ENCODE measurements at regions not wholly inside any gene's neighbourhood (a gene's known extent, or its start where the extent isn't known, plus 50 kb on each side); places are given as distances from the start of the nearest gene placed in this dataset.
A peak's percentile ranks its signal among the peaks of the same experiment; 100 is the strongest.

DNA sequence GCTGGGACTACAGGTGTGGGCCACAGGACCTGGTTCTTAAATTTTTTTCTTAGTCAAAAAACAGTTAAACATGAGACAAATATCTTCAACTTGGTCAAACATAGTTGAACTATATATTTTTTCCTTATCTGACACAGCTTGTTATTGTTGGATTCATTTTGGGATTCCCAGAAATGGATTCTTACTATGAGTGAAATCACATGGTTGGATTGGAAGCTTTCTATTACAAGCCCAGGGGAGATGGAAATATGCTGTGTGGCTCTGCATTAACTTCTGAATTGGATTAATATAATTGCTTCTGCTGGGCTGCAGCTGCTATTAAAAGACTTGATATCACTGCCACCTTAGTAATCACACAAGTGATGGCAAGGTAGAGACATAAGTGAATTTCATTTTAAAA, 126.4 kb upstream of the DUSP22 start:
- Histone ChIP-seq H3K36me3 (ENCODE audit: control insufficient read depth in 2 of 2, insufficient read depth in 1 of 2, low read length in 2 of 2) (no peaks in the 10 kb centered on the region), H3K27ac (ENCODE audit: extremely low read depth, low read depth, low read length) (no peak overlapping the region), H3K4me1 (ENCODE audit: control insufficient read depth, insufficient read depth, low read length) (no peaks in the 10 kb centered on the region), H3K4me3 (ENCODE audit: low read depth, low read length) (no peak overlapping the region), H3K9me3 (ENCODE audit: control insufficient read depth, insufficient read depth, low read depth, low read length) (no peaks in the 10 kb centered on the region)
- ChIA-PET CTCF (interaction anchor here (0.7 to 5.3 kb wide), 3 partner anchors 7 to 15 kb away, joined by 3 to 50 read pairs (median 4); no protein-coding TSS in a partner anchor), POLR2A (no interaction called here)
- TF ChIP-seq ZNF121 (tag by site-specific recombination; IDR thresholded peaks at IDR 0.05) (no peak), ZNF610 (tag by site-specific recombination; IDR thresholded peaks at IDR 0.05; ENCODE audit: borderline replicate concordance) (no peak), GLIS2 (tag by site-specific recombination; IDR thresholded peaks at IDR 0.05) (no peak), WT1 (tag by site-specific recombination; IDR thresholded peaks at IDR 0.05) (no peak), ZNF169 (tag by site-specific recombination; IDR thresholded peaks at IDR 0.05) (no peak), ZNF394 (tag by site-specific recombination; IDR thresholded peaks at IDR 0.05; ENCODE audit: borderline replicate concordance) (no peak), ZNF274 (IDR thresholded peaks at IDR 0.05; ENCODE audit: low read length) (no peak), ZNF274 (tag by site-specific recombination; IDR thresholded peaks at IDR 0.05; ENCODE audit: borderline replicate concordance) (no peak), ZNF19 (tag by site-specific recombination; IDR thresholded peaks at IDR 0.05; ENCODE audit: low read depth) (no peak), ZNF791 (tag by site-specific recombination; IDR thresholded peaks at IDR 0.05) (no peak), ZNF518A (tag by site-specific recombination; conservative IDR thresholded peaks at IDR 0.05; ENCODE audit: low read depth) (no peak), ZBTB17 (tag by site-specific recombination; IDR thresholded peaks at IDR 0.05) (no peak), ZBTB20 (tag by site-specific recombination; IDR thresholded peaks at IDR 0.05) (no peak), GLIS1 (tag by site-specific recombination; IDR thresholded peaks at IDR 0.05) (no peak), ZNF48 (tag by site-specific recombination; IDR thresholded peaks at IDR 0.05) (no peak), ZNF324 (tag by site-specific recombination; IDR thresholded peaks at IDR 0.05) (no peak)
- TF ChIP-seq, protein P1, sequence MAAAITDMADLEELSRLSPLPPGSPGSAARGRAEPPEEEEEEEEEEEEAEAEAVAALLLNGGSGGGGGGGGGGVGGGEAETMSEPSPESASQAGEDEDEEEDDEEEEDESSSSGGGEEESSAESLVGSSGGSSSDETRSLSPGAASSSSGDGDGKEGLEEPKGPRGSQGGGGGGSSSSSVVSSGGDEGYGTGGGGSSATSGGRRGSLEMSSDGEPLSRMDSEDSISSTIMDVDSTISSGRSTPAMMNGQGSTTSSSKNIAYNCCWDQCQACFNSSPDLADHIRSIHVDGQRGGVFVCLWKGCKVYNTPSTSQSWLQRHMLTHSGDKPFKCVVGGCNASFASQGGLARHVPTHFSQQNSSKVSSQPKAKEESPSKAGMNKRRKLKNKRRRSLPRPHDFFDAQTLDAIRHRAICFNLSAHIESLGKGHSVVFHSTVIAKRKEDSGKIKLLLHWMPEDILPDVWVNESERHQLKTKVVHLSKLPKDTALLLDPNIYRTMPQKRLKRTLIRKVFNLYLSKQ (tag by site-specific recombination; IDR thresholded peaks at IDR 0.05; ENCODE audit: borderline replicate concordance): no peak
- TF ChIP-seq, protein P2, sequence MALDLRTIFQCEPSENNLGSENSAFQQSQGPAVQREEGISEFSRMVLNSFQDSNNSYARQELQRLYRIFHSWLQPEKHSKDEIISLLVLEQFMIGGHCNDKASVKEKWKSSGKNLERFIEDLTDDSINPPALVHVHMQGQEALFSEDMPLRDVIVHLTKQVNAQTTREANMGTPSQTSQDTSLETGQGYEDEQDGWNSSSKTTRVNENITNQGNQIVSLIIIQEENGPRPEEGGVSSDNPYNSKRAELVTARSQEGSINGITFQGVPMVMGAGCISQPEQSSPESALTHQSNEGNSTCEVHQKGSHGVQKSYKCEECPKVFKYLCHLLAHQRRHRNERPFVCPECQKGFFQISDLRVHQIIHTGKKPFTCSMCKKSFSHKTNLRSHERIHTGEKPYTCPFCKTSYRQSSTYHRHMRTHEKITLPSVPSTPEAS (tag by site-specific recombination; IDR thresholded peaks at IDR 0.05): no peak

DNA sequence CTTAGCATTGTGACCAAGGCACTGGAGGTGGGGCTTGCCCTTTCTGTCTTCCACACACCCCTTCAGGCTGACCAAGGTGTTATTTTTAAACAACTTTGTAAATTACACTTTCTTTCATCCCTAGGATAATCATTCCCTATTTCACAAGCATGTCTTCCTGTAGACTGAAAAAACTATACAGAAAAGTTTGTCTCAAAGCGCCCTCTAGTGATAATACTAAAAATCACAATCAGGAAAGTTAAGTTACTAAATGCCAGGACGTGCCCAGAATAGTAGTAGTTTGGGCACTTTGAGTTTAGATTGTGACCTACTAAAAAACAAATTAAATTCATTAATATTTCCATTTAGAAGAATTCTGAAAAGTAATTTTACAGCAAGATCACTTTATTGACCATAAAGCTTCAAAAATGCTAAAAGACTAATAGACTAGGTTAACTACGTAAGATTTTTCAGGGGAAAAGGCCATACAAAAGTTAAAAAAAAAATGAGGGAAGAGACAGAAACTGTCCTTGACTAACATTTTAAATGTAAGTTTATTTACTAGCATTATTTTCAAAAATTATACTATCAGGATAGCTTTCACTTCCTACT, 123.3 kb upstream of the DUSP22 start:
- ChIA-PET CTCF (interaction anchor here (0.6 to 5.3 kb wide), 18 partner anchors 10 to 1276 kb away, joined by 3 to 50 read pairs (median 3); no protein-coding TSS in a partner anchor), POLR2A (no interaction called here)
- no peaks in the 10 kb centered on the region for H3K4me1 ChIP-seq (ENCODE audit: control insufficient read depth, insufficient read depth, low read length)
- H3K9me3 ChIP-seq (ENCODE audit: control insufficient read depth, insufficient read depth, low read depth, low read length): no peaks in the 10 kb centered on the region
- no peak overlapping the region for H3K27ac ChIP-seq (ENCODE audit: extremely low read depth, low read depth, low read length)
- no peaks in the 10 kb centered on the region for H3K36me3 ChIP-seq (ENCODE audit: control insufficient read depth in 2 of 2, insufficient read depth in 1 of 2, low read length in 2 of 2)
- H3K4me3 ChIP-seq (ENCODE audit: low read depth, low read length): no peak overlapping the region
- TF ChIP-seq, protein P3, sequence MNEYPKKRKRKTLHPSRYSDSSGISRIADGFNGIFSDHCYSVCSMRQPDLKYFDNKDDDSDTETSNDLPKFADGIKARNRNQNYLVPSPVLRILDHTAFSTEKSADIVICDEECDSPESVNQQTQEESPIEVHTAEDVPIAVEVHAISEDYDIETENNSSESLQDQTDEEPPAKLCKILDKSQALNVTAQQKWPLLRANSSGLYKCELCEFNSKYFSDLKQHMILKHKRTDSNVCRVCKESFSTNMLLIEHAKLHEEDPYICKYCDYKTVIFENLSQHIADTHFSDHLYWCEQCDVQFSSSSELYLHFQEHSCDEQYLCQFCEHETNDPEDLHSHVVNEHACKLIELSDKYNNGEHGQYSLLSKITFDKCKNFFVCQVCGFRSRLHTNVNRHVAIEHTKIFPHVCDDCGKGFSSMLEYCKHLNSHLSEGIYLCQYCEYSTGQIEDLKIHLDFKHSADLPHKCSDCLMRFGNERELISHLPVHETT (tag by site-specific recombination; IDR thresholded peaks at IDR 0.05): 0 out of 2 replicates have a peak, but pooled peaks have one; percentile 20
- TF ChIP-seq ZNF404 (tag by site-specific recombination; IDR thresholded peaks at IDR 0.05) (no peak), IKZF3 (tag by site-specific recombination; IDR thresholded peaks at IDR 0.05) (0 out of 2 replicates have a peak, but pooled peaks have one; percentile 13), ZNF654 (tag by site-specific recombination; IDR thresholded peaks at IDR 0.05; ENCODE audit: low read depth) (peak; percentile 64), ZNF473 (tag by site-specific recombination; IDR thresholded peaks at IDR 0.05) (no peak), ZNF366 (tag by site-specific recombination; conservative IDR thresholded peaks at IDR 0.05) (0 out of 2 replicates have a peak, but pooled peaks have one; percentile 12), ZNF585B (tag by site-specific recombination; IDR thresholded peaks at IDR 0.05) (no peak), ZNF2 (tag by site-specific recombination; IDR thresholded peaks at IDR 0.05) (peak; percentile 88), MYNN (tag by site-specific recombination; IDR thresholded peaks at IDR 0.05; ENCODE audit: borderline replicate concordance) (no peak), ZNF514 (tag by site-specific recombination; IDR thresholded peaks at IDR 0.05) (no peak)

Data from HEK293 (cell line).